IMR-90 (cell line): ENCODE measurements at regions not wholly inside any gene's neighbourhood (a gene's known extent, or its start where the extent isn't known, plus 50 kb on each side); places are given as distances from the start of the nearest gene placed in this dataset.

Experiments
- BHLHE40 ChIP-seq: fragments of 150-350 bp; IDR thresholded peaks from 2 replicates; pipeline ENCODE4 v1.6.1; 2016; ENCODE audit warnings: mild to moderate bottlenecking, low read depth, low read length
- CEBPB ChIP-seq: IDR thresholded peaks from 2 replicates; pipeline ENCODE4 v1.6.1; 2012; ENCODE audit warnings: low read depth, low read length, improper control_type of control experiment
- FOS ChIP-seq: fragments of 150-350 bp; IDR thresholded peaks from 2 replicates; pipeline ENCODE4 v1.6.1; 2016; ENCODE audit warnings: low read depth, low read length
- MAFK ChIP-seq: IDR thresholded peaks from 2 replicates; pipeline ENCODE4 v1.6.1; 2012; ENCODE audit warnings: low read depth, low read length, improper control_type of control experiment
- MXI1 ChIP-seq: IDR thresholded peaks from 2 replicates; pipeline ENCODE4 v1.6.1; 2012; ENCODE audit warnings: low read depth, mild to moderate bottlenecking, low read length, moderate library complexity, borderline replicate concordance
- NFE2L2 ChIP-seq: fragments of 150-350 bp; IDR thresholded peaks from 2 replicates; pipeline ENCODE4 v1.6.1; 2016; ENCODE audit warnings: low read depth, mild to moderate bottlenecking, low read length
- POLR2A ChIP-seq: IDR thresholded peaks from 2 replicates; pipeline ENCODE4 v1.6.1; 2012; ENCODE audit warnings: mild to moderate bottlenecking, low read depth, low read length
- RAD21 ChIP-seq: IDR thresholded peaks from 2 replicates; pipeline ENCODE4 v1.6.1; 2012; ENCODE audit warnings: low read length, improper control_type of control experiment
- RFX5 ChIP-seq: IDR thresholded peaks from 2 replicates; pipeline ENCODE4 v1.8.0; 2012; ENCODE audit warnings: low read depth, mild to moderate bottlenecking, low read length, moderate library complexity
- TF ChIP-seq, protein P1 (sequence below): conservative IDR thresholded peaks from 2 replicates; pipeline ENCODE4 v1.5.1; 2012; ENCODE audit warnings: mild to moderate bottlenecking, low read depth, low read length, improper control_type of control experiment
- TF ChIP-seq, protein P2 (sequence below): fragments of 150-350 bp; IDR thresholded peaks from 2 replicates; pipeline ENCODE4 v1.6.1; 2016; ENCODE audit warnings: low read depth, mild to moderate bottlenecking, low read length, moderate library complexity, borderline replicate concordance

DNA sequence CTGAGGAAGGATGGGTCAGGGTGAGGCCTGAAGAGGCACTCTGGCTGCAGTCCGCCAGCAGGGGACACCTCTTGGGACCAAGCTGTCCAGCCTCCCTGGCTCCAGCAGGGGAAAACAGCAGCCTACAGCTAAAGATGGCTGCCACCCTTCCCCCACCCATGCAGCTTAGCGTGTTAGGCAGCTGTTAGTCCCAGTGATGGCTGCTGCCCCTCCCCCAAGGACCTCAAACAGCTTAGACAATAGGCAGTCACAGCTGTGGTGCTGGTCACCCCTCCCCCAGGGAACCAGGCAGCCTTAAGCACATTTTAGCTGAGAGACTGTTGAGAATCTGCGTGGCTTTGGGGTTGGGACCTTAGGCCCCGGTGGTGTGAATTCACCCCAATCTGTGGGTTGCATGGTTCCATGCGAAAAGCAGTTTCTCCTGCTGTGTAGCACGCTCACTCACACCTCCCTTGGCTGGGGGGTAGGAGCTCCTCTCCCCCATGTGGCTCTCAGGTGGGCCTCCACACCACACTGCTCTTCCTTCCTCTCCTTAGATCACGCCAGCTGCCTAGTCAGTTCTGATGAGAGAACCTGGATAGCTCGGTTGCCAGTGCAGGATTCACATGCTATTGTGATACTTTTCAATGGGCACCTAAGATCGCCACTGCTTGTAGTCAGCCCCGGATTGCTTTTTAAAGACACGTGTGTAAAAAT is 140.5 kb upstream of the CADPS start:
- TF ChIP-seq, protein P1, sequence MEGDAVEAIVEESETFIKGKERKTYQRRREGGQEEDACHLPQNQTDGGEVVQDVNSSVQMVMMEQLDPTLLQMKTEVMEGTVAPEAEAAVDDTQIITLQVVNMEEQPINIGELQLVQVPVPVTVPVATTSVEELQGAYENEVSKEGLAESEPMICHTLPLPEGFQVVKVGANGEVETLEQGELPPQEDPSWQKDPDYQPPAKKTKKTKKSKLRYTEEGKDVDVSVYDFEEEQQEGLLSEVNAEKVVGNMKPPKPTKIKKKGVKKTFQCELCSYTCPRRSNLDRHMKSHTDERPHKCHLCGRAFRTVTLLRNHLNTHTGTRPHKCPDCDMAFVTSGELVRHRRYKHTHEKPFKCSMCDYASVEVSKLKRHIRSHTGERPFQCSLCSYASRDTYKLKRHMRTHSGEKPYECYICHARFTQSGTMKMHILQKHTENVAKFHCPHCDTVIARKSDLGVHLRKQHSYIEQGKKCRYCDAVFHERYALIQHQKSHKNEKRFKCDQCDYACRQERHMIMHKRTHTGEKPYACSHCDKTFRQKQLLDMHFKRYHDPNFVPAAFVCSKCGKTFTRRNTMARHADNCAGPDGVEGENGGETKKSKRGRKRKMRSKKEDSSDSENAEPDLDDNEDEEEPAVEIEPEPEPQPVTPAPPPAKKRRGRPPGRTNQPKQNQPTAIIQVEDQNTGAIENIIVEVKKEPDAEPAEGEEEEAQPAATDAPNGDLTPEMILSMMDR = no peak
- TF ChIP-seq POLR2A (no peak), RAD21 (no peak), CEBPB (no peak), NFE2L2 (no peak), BHLHE40 (no peak), RFX5 (no peak), MAFK (no peak), FOS (no peak), MXI1 (no peak)
- TF ChIP-seq, protein P2, sequence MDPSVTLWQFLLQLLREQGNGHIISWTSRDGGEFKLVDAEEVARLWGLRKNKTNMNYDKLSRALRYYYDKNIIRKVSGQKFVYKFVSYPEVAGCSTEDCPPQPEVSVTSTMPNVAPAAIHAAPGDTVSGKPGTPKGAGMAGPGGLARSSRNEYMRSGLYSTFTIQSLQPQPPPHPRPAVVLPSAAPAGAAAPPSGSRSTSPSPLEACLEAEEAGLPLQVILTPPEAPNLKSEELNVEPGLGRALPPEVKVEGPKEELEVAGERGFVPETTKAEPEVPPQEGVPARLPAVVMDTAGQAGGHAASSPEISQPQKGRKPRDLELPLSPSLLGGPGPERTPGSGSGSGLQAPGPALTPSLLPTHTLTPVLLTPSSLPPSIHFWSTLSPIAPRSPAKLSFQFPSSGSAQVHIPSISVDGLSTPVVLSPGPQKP = no peak
